AML-193 (cell line): ENCODE measurements at regions not wholly inside any gene's neighbourhood (a gene's known extent, or its start where the extent isn't known, plus 50 kb on each side); places are given as distances from the start of the nearest gene placed in this dataset.
"Not testable (repeated sequence)": the region's sequence is repeated elsewhere in the genome, so short reads cannot be mapped to it uniquely, and the experiment has no call there.

ENCODE experiments used
- DNase-seq, 2 experiments: peaks; one replicate each; lab custom pipeline; 2025; lab: John Stamatoyannopoulos, UW

- DNase-seq: no peak
Measured at GRCh38 chr21:38112219-38112789, 144.5 kb upstream of the KCNJ15 start.

GRCh38 chr21:38114717-38115333 is 142.0 kb upstream of the KCNJ15 start:
- DNase-seq: no peak

- DNase-seq: no peak
Measured at GRCh38 chr21:38115870-38116269, 140.9 kb upstream of the KCNJ15 start.

- DNase-seq: no peak
Measured at GRCh38 chr21:38119793-38120192, 137.0 kb upstream of the KCNJ15 start.

GRCh38 chr21:38120679-38120983 is 136.2 kb upstream of the KCNJ15 start:
- not testable (repeated sequence) for DNase-seq

- no peak for DNase-seq
Measured at GRCh38 chr21:38120984-38121855, 135.6 kb upstream of the KCNJ15 start.

- no peak for DNase-seq
Measured at GRCh38 chr21:38121888-38122720, 134.7 kb upstream of the KCNJ15 start.

- no peak for DNase-seq
Measured at GRCh38 chr21:38123626-38124025, 133.2 kb upstream of the KCNJ15 start.

- peak; percentile 16 to 40 for DNase-seq
Measured at GRCh38 chr21:38126666-38127303, 130.0 kb upstream of the KCNJ15 start.

- no peak for DNase-seq
Measured at GRCh38 chr21:38129711-38130110, 127.1 kb upstream of the KCNJ15 start.

GRCh38 chr21:38133240-38133639 is 123.6 kb upstream of the KCNJ15 start:
- no peak for DNase-seq

GRCh38 chr21:38134084-38134873 is 122.5 kb upstream of the KCNJ15 start:
- DNase-seq: no peak

- no peak for DNase-seq
Measured at GRCh38 chr21:38136201-38136600, 120.6 kb upstream of the KCNJ15 start.

- no peak for DNase-seq
Measured at GRCh38 chr21:38139380-38140168, 117.2 kb upstream of the KCNJ15 start.

GRCh38 chr21:38140207-38140903 is 116.4 kb upstream of the KCNJ15 start:
- DNase-seq: no peak

- no peak for DNase-seq
Measured at GRCh38 chr21:38142224-38142623, 114.6 kb upstream of the KCNJ15 start.

- no peak for DNase-seq
Measured at GRCh38 chr21:38144193-38144592, 112.6 kb upstream of the KCNJ15 start.

- no peak for DNase-seq
Measured at GRCh38 chr21:38145104-38145503, 111.7 kb upstream of the KCNJ15 start.

- DNase-seq: no peak
Measured at GRCh38 chr21:38147391-38147790, 109.4 kb upstream of the KCNJ15 start.

GRCh38 chr21:38148046-38148445 is 108.7 kb upstream of the KCNJ15 start:
- no peak for DNase-seq
